ENCODE measurements at regions not wholly inside any gene's neighbourhood (a gene's known extent, or its start where the extent isn't known, plus 50 kb on each side); places are given as distances from the start of the nearest gene placed in this dataset.

GRCh38 chr13:31891472-31891871, 140.1 kb upstream of the FRY start:
- no peak for TF ChIP-seq ZNF596 (tag by site-specific recombination; IDR thresholded peaks at IDR 0.05)
- H3K4me3 ChIP-seq (ENCODE audit: low read depth, low read length): no peak overlapping the region
- ChIA-PET POLR2A (no interaction called here), CTCF (interaction anchor here (1.0 kb wide), 1 partner anchor 18 kb away, joined by 4 read pairs; no protein-coding TSS in a partner anchor)
- peaks cover 12% of the 10 kb centered on the region for H3K4me1 ChIP-seq (ENCODE audit: control insufficient read depth, insufficient read depth, low read length)
- no peaks in the 10 kb centered on the region for H3K9me3 ChIP-seq (ENCODE audit: control insufficient read depth, insufficient read depth, low read depth, low read length)
- H3K27ac ChIP-seq (ENCODE audit: extremely low read depth, low read depth, low read length): no peak overlapping the region
- H3K36me3 ChIP-seq (ENCODE audit: control insufficient read depth in 2 of 2, insufficient read depth in 1 of 2, low read length in 2 of 2): no peaks in the 10 kb centered on the region

GRCh38 chr13:31894931-31895330, 136.6 kb upstream of the FRY start:
- Histone ChIP-seq H3K4me3 (ENCODE audit: low read depth, low read length) (no peak overlapping the region), H3K4me1 (ENCODE audit: control insufficient read depth, insufficient read depth, low read length) (peaks cover 12% of the 10 kb centered on the region), H3K36me3 (ENCODE audit: control insufficient read depth in 2 of 2, insufficient read depth in 1 of 2, low read length in 2 of 2) (no peaks in the 10 kb centered on the region), H3K9me3 (ENCODE audit: control insufficient read depth, insufficient read depth, low read depth, low read length) (no peaks in the 10 kb centered on the region), H3K27ac (ENCODE audit: extremely low read depth, low read depth, low read length) (no peak overlapping the region)
- ChIA-PET POLR2A (no interaction called here), CTCF (interaction anchor here (0.6 to 1.0 kb wide), 3 partner anchors 14 to 460 kb away, joined by 3 to 4 read pairs (median 4); no protein-coding TSS in a partner anchor)
- no peak for TF ChIP-seq ZNF560 (tag by site-specific recombination; IDR thresholded peaks at IDR 0.05; ENCODE audit: borderline replicate concordance)
- TF ChIP-seq ZNF140 (tag by site-specific recombination; IDR thresholded peaks at IDR 0.05): no peak
- TF ChIP-seq YY2 (tag by site-specific recombination; IDR thresholded peaks at IDR 0.05): no peak
- no peak for TF ChIP-seq ZNF146 (tag by site-specific recombination; IDR thresholded peaks at IDR 0.05)
- no peak for TF ChIP-seq ZNF843 (tag by site-specific recombination; IDR thresholded peaks at IDR 0.05)
- no peak for TF ChIP-seq ZXDB (tag by site-specific recombination; IDR thresholded peaks at IDR 0.05)
- TF ChIP-seq FEZF1 (tag by site-specific recombination; IDR thresholded peaks at IDR 0.05): peak; percentile 41; the same call in 1 of the 2 replicates
- TF ChIP-seq PRDM6 (tag by site-specific recombination; IDR thresholded peaks at IDR 0.05): 0 out of 2 replicates have a peak, but pooled peaks have one; percentile 26
- TF ChIP-seq ZBTB10 (tag by site-specific recombination; IDR thresholded peaks at IDR 0.05): no peak
- TF ChIP-seq SCRT1 (tag by site-specific recombination; IDR thresholded peaks at IDR 0.05; ENCODE audit: borderline replicate concordance): no peak
- no peak for TF ChIP-seq BCL11B (tag by site-specific recombination; IDR thresholded peaks at IDR 0.05; ENCODE audit: low read depth)
- no peak for TF ChIP-seq ZSCAN18 (tag by site-specific recombination; IDR thresholded peaks at IDR 0.05)
- TF ChIP-seq ZNF24 (tag by site-specific recombination; IDR thresholded peaks at IDR 0.05): no peak
- TF ChIP-seq ZNF837 (tag by site-specific recombination; IDR thresholded peaks at IDR 0.05): no peak
- TF ChIP-seq ZFHX2 (tag by site-specific recombination; conservative IDR thresholded peaks at IDR 0.05): no peak
- no peak for TF ChIP-seq ZEB2 (tag by site-specific recombination; IDR thresholded peaks at IDR 0.05)
- no peak for TF ChIP-seq ZSCAN30 (tag by site-specific recombination; IDR thresholded peaks at IDR 0.05)
